GM21367 (cell line): ENCODE measurements at regions not wholly inside any gene's neighbourhood (a gene's known extent, or its start where the extent isn't known, plus 50 kb on each side); places are given as distances from the start of the nearest gene placed in this dataset.
"Not testable (repeated sequence)": the region's sequence is repeated elsewhere in the genome, so short reads cannot be mapped to it uniquely, and the experiment has no call there.

Source experiments
- ATAC-seq: cut with Tn5 transposase; IDR thresholded peaks from one replicate; pipeline ENCODE4 v1.9.1; 2021; ENCODE audit not compliant: unreplicated experiment

DNA sequence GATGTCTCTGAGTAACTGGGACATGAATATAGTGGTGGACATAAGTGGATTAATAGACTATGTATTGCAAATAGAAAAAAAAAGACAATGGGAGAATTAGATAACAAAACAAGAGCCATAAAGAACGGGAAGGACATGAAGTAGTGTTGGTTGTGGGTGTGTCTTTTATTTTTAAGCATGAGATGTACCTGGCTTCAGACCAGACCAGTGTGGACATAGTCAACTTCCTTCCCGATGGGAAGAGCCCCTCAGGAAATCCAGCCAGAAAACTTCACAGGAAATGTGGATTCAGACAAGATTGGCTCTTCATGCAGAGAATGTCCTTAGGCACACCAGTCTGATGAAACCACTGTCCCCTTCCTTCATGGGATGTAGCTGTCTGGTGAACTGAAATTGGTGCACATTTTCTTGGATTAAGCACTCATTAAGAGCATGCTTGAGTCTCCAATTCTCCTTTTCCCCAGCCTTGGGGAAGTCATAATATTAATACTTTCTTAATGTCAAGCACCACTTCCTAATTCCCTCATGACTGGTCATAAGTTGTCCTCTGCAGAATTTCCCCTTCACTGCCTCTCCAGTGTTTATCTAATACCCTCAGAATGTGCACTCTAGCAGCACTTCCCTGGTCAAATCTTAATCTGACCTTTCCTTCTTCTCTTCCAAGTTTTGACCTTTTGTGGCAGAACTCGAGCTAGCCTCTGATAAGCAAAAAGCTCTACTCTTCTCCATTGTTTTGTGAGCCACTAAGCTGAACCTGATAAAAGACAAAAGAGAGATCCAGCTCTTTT is 350.6 kb upstream of the MAF start:
- no peak for ATAC-seq

DNA sequence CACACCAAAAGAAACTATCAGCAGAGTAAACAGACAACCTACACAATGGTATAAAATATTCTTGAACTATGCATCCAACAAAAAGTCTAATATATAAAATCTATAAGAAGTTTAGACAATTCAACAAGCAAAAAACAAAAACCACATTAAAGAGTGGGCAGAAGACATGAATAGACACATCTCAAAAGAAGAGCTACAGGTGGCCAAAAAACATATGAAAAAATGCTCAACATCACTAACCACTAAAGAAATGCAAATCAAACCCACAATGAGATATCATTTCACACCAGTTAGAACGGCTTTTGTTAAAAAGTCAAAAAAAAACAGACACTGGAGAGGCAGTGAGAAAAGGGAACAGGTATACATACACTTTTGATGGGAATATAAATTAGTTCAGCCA is 348.9 kb upstream of the MAF start:
- ATAC-seq: no peak

DNA sequence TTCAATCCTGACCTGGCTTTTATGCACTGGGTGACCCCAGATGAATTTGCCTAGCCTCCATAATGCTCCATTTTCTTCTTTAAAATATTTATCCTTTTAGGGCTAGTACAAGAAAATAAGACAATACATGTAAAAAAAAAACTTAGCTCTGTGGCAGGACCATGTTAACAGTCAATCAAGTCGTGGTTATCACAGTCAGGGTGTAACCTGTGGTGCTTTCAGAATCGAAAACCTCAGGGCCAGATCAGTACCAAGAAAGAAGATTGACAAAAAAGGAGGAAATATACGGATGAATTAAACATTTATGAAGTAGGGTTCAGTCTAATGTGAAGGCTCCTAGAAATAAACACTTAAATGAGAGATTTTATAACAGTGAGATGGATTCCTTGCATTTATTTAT is 347.2 kb upstream of the MAF start:
- no peak for ATAC-seq

DNA sequence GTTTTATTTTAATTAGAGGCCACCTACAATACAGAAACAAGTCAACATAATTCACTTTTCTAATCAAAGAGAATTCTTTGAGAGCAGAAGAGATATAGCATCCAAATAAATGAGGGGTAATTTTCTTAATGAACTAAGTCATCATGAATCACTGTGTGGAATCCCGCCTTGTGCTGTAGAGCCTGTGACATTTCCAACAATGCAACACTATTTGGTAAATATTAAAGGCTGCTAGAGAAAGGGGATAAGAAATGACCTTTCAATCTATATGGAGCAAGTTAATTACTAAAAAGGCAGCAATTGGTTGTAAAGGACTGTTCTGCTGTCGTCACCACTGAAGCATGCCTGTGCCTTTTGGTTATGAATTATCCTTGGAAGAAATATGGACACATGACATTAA is 345.7 kb upstream of the MAF start:
- no peak for ATAC-seq

DNA sequence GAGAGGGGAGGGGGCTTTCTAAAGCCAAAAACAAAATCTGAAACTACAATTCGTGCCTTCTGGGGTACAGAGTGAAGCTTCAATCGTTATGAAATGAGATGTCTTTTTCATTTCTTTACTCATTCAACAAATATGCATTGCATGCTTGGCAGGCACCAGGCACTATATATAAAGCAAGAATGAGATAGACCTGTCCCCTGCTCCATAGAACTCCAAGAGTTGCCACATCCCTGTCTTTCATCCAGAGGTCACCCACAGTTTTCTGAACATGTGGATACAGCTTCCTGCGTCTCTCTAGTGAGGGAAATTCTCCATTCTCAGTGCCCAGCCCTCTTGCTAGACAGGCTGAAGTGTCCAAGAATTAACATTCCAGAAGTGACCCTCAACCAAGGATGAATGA is 343.2 kb upstream of the MAF start:
- ATAC-seq: no peak

DNA sequence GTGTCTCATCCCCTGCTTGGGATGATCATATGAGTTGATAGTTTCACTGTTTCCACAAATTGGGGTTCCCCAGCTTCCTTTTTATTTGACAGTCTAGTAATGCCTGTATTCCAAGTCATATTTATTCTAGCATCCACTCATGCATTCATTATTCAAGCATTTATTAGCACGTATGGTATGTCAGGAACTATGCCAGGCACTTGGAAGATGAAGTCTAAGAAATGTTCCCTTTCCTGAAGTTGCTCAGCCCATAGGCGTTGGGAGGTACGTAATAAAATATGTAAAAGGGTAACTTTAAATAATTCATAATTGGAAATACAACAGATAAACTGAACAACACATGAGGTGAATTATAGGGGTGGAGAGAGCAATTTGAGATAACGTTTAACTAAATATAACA is 338.0 kb upstream of the MAF start:
- ATAC-seq: no peak

DNA sequence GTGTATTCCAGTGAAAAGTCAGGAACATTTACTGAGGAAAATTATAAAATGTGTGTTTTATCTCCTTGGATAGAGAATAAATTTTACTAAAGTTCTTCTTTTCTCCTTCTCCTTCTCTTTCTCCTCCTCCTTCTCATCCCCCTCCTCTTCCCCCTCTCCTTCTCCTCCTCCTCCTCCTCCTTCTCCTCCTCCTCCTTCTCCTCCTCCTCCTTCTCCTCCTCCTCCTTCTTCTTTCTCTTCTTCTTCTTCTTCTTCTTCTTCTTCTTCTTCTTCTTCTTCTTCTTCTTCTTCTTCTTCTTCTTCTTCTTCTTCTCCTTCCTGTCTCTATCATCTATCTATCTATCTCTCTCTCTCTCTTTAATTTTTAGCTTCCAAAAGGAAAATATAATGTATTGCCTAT is 337.1 kb upstream of the MAF start:
- not testable (repeated sequence) for ATAC-seq

DNA sequence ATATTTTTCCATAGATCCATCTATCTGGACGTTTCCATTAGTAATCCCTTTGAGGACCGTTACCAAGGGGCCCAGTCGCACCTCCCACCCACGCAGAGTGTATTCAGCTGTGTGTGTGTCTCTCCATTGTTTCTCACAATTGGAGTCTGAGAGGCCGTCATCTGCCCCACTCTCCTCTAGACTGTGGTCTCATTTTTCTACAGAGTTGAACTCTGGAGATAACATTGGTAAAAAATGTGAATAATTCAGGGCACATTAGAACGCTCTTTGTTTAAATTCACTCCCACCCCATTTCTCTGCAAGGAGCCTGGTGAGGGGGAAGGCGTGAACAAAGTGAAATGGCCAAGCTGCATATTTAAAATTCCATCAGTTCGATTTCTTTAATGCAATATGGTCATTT is 333.1 kb upstream of the MAF start:
- no peak for ATAC-seq

DNA sequence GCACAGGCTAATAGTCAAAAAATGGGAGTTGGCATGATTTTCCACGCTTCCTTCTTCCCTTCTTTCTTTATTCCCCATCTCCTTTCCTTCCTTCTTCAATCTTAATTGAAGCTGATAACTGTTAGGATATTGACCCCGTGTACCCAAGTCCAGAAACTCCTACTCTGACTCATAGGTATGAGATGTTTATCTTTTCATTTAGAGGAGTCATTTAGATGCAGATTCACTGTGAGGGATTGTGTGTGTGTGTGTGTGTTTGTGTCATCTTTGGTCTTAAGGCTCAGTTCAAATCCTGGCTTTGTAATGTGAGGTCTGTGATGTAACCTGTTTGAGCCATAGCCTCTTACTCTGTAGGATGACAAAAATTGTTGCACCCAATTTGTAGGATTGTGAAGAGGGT is 332.0 kb upstream of the MAF start:
- no peak for ATAC-seq

DNA sequence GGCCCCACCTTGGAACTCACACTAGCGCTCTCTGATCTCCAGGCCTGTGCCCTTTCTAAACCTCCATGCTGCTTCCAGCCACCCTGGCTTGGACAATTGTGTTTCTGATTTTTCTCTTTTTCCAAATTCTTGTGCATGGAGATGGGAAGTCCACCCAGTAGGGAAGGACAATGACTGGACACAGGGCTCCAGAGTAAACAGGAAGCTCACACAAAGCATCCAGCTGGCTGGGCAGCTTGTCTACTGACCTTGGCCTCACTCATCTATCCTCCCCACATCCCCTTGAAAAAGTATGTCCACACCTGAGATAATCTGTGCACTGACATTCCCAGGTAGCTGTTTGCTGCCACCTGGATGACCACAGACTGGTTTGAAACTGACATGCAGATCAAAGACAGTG is 331.2 kb upstream of the MAF start:
- ATAC-seq: no peak

DNA sequence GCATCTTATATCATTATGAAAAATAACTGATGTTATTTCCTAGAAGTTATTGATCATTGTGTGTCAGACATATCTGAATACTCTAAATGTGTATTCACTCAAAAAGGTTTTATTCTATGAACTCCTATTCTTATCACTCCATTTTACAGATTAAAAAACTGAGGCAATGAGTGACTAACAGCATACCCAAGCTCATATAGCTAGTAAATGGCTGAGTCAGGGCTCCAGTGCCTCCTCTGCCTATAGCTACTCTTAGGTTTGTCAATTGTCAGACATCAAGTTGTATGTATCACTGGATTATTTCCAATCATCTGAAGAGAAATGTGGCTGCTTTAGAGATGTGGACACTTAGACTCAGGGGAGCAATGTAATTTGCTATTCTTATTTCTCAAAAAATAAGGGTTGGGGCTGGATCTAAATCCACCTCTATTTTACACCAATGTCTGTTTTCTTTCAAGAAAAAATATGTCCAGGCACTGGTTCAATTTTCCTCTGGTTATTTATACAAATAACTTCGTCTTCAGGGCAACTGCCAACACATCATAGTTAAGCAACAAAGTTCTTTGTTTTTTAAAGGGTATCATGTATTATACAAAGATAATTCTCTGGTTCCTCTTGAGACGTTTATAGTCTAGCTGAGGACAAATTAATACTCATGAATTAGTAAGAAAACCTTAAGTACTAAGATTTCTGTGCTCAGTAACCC is 328.9 kb upstream of the MAF start:
- no peak for ATAC-seq

DNA sequence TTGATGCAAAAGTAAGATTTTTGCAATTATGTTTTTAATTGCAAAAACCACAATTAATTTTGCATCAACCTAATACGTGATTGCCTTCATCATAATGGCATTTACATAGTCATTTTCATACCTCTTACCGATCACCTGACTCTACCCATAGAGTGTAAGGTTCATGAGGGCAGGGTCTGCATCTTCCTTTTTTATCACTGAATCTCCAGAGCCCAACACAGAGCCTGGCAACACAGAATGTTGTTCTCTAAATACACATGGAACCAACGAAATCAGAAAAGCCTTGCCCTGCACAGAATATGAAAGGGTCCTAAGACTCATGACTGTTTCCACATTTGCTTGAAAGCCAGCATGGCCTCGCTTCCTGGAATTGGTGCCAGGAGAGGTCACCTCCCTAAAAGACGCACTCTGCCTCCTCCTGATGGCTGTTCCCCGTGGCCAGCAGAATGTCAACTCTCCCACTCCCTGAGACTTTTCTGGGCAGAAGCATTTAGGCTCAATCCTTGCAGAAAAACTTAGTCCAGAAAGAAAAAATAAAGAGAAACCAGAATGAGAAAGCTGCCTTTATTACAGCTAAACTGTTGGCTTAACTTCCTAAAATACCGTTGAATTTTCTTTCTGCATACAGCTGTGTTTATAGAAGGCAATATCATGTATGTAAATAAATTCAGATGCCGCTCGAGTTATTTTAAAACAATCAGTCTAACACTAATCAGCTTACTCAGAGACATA is 327.8 kb upstream of the MAF start:
- ATAC-seq: no peak

DNA sequence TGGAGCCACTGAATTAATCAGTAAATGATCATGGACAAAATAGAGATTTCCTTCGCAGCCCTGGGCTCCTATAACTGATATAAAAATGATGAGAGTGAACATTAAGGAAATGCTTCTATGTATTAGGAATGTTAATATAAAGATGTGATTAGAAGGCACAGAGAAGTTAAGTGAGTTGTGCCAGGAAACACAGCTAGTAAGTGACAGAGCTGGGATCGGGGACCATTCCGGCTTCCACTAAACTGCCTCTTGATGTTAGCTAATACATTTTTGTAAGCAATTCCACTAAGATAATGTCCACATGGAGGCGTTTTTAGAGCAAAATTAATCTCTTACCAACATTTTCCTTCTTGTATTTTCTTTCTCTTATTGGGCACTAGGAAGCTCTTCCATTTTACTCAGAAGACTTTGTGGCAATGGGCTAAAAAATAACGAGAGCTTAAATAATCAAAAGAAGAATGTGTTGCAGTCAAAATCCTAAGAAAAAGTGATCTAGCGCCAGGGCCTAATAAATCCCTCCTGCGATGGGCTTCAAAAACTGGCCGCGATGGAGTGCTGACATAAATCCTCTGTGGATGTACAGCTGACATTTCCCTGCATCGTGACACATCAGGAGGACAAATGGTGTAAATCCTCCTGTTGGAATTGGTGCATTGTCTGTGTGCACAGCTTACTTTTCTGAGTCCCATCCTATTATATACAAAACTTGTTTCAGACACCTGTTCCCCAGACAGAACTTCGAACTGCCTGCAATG is 326.1 kb upstream of the MAF start:
- no peak for ATAC-seq

DNA sequence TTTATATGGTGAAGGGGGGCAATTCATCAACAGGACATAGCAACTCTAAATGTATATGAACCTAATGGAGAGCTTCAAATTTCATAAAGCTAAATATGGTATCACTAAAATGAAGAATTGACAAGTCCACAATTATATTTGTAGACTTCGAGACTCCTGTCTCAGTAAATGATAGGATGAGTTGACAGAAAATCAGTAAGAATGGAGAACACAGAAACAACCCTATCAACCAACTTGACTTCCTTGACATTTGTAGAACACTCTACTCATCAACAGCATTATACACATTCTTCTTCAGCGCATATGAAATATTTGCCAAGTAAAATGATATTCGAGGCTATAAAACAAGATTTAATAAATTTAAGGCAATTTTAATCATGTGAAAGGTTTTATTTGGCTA is 322.9 kb upstream of the MAF start:
- ATAC-seq: no peak

DNA sequence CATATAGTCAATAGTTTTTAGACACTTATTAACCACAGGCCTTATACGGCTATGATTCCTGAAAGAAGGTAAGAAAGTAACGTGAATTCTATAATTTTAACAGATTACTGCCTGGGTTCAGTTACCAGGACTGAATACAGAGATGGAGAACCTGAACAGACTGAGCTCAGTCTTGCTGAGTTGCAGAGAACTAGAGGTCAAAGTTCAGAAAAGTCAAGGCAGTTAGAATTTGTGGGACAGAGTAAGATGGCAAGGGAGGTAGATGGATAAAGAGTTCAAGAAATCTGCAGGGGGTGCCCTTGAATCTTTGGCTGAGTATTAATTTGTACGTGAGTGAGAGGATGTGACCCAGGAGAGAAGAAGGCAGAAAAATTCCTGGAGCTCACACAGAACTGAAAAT is 320.1 kb upstream of the MAF start:
- ATAC-seq: no peak

DNA sequence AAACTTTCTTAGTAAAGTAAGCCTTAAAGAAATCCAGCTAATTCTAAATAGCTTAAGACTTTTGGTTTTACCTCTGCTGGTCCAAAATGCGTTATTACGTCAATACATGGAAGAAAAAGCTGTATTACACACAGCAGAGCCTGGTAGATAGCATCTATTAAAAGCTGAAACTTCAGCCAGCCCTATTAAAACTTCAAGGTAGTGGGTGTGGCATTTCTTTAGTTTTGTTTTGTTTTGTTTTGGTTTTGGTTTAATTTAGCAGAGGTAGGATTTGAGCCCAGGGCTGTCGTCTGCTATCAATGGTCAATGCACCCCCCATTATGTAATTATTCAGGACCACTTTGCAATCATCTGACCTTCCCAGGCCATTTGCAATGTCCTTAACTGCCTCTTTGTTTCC is 318.4 kb upstream of the MAF start:
- ATAC-seq: no peak

DNA sequence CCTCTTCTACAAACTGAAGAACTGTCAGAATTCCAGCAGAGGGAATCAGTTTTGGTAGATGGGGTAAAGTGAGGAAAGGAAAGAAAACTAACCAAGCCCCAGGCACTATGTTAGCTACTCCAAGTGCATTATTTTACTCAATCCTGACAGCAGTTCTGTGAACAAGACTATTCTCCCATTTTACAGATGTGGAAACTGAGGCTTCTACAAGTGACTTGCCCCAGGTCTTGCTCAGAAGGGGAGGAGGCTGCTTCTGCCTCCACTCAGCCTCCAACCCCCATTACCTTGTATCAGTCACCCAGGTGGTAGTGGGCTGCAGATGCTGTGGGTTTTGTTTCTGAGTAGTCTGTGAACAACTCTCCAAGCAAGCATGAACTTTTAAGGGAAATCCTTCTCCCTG is 315.2 kb upstream of the MAF start:
- no peak for ATAC-seq

DNA sequence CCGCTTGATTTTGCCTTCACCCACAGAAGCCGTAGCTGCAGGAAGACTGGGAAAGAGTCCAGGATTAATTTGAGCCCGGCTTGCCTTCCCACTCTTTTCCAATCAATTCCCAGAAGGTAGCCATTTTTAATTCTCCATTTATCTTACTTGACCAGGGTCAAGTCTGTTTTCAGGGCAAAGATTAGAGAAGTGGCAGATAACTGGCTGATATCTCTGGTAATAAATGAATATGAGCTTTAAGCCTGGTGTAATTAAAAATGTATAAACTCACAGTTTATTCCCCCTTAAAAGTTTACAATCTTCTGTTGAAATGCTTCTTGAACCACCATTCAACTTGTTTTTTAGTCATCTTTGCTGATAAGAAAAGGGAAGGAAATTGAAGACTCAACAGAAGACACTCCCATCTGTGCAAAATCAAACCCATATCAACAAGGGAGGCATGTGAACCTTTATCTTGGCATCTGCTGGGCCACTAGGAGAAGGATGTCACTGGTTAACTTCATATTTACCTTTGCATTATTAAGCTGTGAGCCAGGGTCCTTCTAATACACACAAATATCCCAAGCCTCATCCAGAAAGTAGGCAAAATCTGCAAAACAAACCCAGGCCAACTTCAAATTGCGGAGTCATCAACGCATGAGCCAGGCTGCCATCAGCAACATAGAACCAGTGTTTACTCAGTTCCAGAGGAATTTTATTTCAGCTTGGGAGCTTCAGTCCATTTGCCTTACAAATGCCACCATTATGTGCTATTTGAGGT is 314.6 kb upstream of the MAF start:
- no peak for ATAC-seq

DNA sequence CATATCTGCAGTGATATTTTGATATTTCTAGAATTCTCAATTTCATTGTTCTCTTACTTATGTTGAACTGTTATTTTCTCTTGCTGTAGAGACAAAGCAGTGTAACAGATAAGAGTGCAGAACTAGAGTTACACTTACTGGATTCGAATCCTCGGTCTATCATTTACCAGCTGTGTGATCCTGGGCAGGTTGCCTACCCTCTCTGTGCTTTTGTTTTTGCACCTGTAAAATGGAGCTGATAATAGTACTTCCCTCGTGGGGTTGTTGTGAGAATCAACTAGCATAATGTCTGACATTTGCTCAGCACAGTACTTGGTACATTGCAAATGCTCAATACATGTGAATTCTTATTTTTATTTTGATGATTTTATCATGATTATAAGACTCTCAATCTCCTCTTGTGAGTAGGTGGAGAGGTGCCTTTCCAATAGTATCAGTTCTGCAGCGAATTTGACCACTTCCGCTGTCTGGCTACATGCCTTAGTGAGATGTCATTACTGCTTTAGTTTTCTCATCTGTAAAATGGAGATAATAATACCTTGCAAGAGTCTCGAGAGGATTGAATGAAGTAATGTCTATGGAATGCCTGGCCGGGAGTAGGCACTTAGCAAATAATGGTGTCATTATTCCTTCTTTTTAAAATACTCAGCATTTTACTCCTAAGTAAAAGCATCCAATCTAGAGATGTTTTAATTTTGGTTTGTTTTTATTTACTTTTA is 312.2 kb upstream of the MAF start:
- no peak for ATAC-seq

DNA sequence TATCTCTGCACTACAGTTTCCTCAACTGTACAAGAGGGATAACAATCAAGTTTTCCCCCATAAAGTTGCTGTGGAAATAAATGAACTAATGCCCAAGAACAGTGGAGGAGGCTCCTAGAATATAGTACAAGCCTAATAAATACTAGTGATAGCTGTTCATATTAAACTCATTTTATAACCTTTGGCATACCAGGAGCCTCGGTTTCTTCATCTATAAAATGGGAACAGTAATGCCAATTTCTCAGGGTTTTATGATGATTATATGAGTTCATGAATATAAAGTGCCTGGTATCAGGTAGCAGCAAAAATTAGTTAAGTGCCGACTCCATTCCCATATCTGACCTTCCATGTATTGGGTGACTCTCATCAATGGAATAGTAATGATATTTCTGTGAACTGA is 311.1 kb upstream of the MAF start:
- ATAC-seq: no peak
